ENCODE measurements at regions not wholly inside any gene's neighbourhood (a gene's known extent, or its start where the extent isn't known, plus 50 kb on each side); places are given as distances from the start of the nearest gene placed in this dataset.

GRCh38 chr4:100285121-100285520, 94.9 kb upstream of the DDIT4L start:
- no peaks in the 10 kb centered on the region for H3K36me3 Mint-ChIP-seq (ENCODE audit: low read depth, unreplicated experiment)
- peaks cover 1% of the 10 kb centered on the region for H3K27me3 Mint-ChIP-seq (ENCODE audit: unreplicated experiment)
- no peak for TF ChIP-seq CTCF (IDR thresholded peaks at IDR 0.05; ENCODE audit: unreplicated experiment)
- no peak for DNase-seq (ENCODE audit: low spot score)
- H3K4me1 Mint-ChIP-seq (ENCODE audit: unreplicated experiment): peaks cover 15% of the 10 kb centered on the region
- no peak overlapping the region for H3K4me3 Mint-ChIP-seq (ENCODE audit: unreplicated experiment)
- H3K9me3 Mint-ChIP-seq (ENCODE audit: unreplicated experiment): no peaks in the 10 kb centered on the region
- no peak overlapping the region for H3K27ac Mint-ChIP-seq (ENCODE audit: unreplicated experiment)

- TF ChIP-seq CTCF (IDR thresholded peaks at IDR 0.05; ENCODE audit: unreplicated experiment): no peak
These were observed 94.0 kb upstream of the DDIT4L start for GRCh38 chr4:100284129-100284880.

GRCh38 chr4:100280807-100281206, 90.5 kb upstream of the DDIT4L start:
- Mint-ChIP-seq H3K9me3 (ENCODE audit: unreplicated experiment) (no peaks in the 10 kb centered on the region), H3K27me3 (ENCODE audit: unreplicated experiment) (no peaks in the 10 kb centered on the region), H3K4me1 (ENCODE audit: unreplicated experiment) (peaks cover 4% of the 10 kb centered on the region), H3K4me3 (ENCODE audit: unreplicated experiment) (no peak overlapping the region), H3K27ac (ENCODE audit: unreplicated experiment) (no peak overlapping the region), H3K36me3 (ENCODE audit: low read depth, unreplicated experiment) (no peaks in the 10 kb centered on the region)
- no peak for DNase-seq (ENCODE audit: low spot score)
- TF ChIP-seq CTCF (IDR thresholded peaks at IDR 0.05; ENCODE audit: unreplicated experiment): no peak

More at GRCh38 chr4:100284129-100284880, 94.0 kb upstream of the DDIT4L start:
- no peak for DNase-seq (ENCODE audit: low spot score)
- Mint-ChIP-seq H3K9me3 (ENCODE audit: unreplicated experiment) (no peaks in the 10 kb centered on the region), H3K4me1 (ENCODE audit: unreplicated experiment) (peaks cover 10% of the 10 kb centered on the region), H3K36me3 (ENCODE audit: low read depth, unreplicated experiment) (no peaks in the 10 kb centered on the region), H3K27ac (ENCODE audit: unreplicated experiment) (no peak overlapping the region), H3K4me3 (ENCODE audit: unreplicated experiment) (no peak overlapping the region), H3K27me3 (ENCODE audit: unreplicated experiment) (peaks cover 1% of the 10 kb centered on the region)

GRCh38 chr4:100278567-100278966, 88.3 kb upstream of the DDIT4L start:
- Mint-ChIP-seq H3K9me3 (ENCODE audit: unreplicated experiment) (no peaks in the 10 kb centered on the region), H3K4me3 (ENCODE audit: unreplicated experiment) (no peak overlapping the region), H3K4me1 (ENCODE audit: unreplicated experiment) (peaks cover 4% of the 10 kb centered on the region), H3K27me3 (ENCODE audit: unreplicated experiment) (no peaks in the 10 kb centered on the region), H3K36me3 (ENCODE audit: low read depth, unreplicated experiment) (no peaks in the 10 kb centered on the region), H3K27ac (ENCODE audit: unreplicated experiment) (no peak overlapping the region)
- no peak for DNase-seq (ENCODE audit: low spot score)
- no peak for TF ChIP-seq CTCF (IDR thresholded peaks at IDR 0.05; ENCODE audit: unreplicated experiment)

- Mint-ChIP-seq H3K4me1 (ENCODE audit: unreplicated experiment) (no peaks in the 10 kb centered on the region), H3K36me3 (ENCODE audit: low read depth, unreplicated experiment) (peaks cover 7% of the 10 kb centered on the region), H3K4me3 (ENCODE audit: unreplicated experiment) (no peak overlapping the region), H3K27ac (ENCODE audit: unreplicated experiment) (no peak overlapping the region), H3K27me3 (ENCODE audit: unreplicated experiment) (no peaks in the 10 kb centered on the region), H3K9me3 (ENCODE audit: unreplicated experiment) (no peaks in the 10 kb centered on the region)
- no peak for DNase-seq (ENCODE audit: low spot score)
- TF ChIP-seq CTCF (IDR thresholded peaks at IDR 0.05; ENCODE audit: unreplicated experiment): no peak
These were observed 79.2 kb upstream of the DDIT4L start for GRCh38 chr4:100269446-100269845.
